NOMO-1 treated with dmso at 0.1 percent for 144 hours (cell line): ENCODE measurements at regions not wholly inside any gene's neighbourhood (a gene's known extent, or its start where the extent isn't known, plus 50 kb on each side); places are given as distances from the start of the nearest gene placed in this dataset.

ENCODE experiments used
- DNase-seq: peaks from one replicate; lab custom pipeline; 2025; ENCODE audit not compliant: unreplicated experiment; lab: John Stamatoyannopoulos, UW

- DNase-seq, result no peak
Observed at GRCh38 chr3:72191209-72191960, 406.4 kb upstream of the PROK2 start.

GRCh38 chr3:72190050-72190449, 405.1 kb upstream of the PROK2 start:
- DNase-seq, result no peak

DNA sequence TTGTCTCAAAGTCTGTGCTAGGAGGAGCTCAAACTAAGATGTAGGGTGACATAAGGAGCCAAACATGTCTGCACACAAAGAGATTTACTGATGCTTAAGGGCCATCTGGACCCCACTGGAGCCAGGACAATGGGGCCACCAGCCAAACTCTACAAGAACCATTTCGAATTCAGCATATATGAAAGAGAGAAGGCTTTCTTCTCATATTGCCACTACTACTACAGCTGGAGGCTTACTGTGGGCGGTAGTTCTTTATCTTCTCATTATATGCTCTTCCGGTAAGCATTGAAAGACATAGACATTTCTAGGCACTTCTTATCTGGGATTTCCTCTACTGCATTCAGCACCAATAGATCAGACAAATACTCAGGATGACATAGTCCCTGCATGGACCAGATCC, 404.4 kb upstream of the PROK2 start:
- no peak for DNase-seq

DNA sequence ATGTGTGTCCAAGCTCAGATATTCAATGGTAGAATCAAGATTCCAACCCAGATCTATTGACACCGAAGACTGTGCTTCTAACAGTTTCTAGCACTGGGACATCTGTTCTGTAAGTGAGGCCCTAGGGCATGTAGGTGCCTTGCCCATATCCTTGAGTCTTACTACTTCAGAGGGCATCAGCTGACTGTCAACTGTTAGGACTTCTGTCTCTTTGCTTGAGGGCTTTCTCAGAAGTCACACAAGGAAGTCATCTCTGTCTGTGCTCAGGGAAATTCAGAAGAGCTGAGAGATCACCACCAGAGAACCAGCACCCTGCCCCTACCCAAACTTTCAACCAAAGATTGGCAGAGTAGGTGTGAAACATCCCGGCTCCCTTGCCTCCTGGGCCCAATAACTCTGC, 403.6 kb upstream of the PROK2 start:
- no peak for DNase-seq

GRCh38 chr3:72187131-72187530, 402.2 kb upstream of the PROK2 start:
- DNase-seq, result no peak

- no peak for DNase-seq
Observed at GRCh38 chr3:72186400-72186855, 401.5 kb upstream of the PROK2 start.

DNA sequence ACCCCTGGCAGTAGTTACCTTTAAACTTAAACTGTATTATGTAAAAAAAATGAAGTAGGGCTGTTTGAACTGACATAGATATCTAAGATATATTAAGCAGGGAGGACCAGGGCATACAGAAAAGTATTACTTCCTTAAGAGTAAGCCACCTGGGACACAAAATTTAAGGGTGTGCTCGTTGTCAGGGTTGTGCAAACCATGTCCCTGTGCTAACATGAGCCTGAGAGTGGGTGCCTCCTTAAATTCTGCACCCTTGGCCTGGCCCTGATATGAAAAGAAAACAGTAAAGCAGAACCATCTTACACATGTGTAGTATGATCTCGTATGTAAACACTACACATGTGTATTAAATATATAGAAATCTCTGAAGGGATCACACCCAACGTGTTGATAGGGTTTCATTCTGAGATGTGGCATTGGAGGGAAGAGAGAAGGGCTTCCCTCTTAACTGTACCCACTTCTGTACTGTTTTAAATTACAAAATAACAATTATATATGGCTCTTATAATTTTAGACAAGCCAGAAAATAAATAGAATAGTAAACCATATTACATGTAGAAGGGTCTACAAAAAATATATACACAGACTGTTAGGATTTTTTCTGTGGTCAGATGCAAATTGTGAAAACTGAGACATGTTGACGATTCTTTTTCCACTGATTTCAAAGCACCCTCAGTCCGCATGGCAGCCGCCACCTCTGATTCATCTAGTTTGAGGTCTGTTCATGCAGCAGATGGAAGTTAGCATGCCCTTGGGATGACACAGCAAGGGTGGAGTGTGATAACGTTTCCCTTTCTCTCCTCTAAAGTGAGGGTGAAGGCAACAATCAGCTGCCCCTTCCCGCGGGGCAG, 400.8 kb upstream of the PROK2 start:
- no peak for DNase-seq

- DNase-seq, result no peak
Observed at GRCh38 chr3:72183489-72183888, 398.5 kb upstream of the PROK2 start.

GRCh38 chr3:72182206-72182605, 397.3 kb upstream of the PROK2 start:
- DNase-seq, result no peak

GRCh38 chr3:72181251-72181650, 396.3 kb upstream of the PROK2 start:
- no peak for DNase-seq

GRCh38 chr3:72180405-72180804, 395.5 kb upstream of the PROK2 start:
- DNase-seq, result no peak

- DNase-seq, result no peak
Observed at GRCh38 chr3:72179107-72179464, 394.1 kb upstream of the PROK2 start.

DNA sequence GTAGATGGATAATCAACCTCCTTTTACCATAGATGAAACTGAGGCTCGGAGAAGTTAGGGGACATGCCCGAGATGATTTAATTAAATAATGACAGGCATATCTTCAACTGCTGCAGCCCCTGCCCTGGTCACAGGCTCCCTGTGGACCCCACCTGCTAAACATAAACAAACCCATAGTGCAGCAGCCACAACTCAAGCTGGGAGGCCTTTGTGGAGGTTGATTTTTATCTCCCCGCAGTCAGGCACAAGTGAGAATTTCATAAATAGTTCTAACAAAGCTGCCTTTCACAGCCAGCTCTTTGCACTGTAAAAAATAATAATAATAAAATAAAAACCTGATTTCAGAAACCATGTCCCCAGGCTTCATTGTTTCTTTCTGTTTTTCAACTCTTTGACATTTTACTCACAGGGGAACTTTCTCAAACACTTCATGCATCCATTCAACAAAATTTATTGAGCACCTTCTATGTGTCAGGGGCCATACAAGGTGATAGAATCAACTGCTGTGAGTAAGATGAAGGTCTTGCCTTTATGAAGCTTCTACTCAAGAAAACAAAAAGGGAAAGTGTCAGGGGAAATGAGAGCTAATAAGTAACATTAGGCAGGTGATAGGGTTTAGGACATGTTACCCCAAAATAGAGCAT, 393.6 kb upstream of the PROK2 start:
- no peak for DNase-seq

DNA sequence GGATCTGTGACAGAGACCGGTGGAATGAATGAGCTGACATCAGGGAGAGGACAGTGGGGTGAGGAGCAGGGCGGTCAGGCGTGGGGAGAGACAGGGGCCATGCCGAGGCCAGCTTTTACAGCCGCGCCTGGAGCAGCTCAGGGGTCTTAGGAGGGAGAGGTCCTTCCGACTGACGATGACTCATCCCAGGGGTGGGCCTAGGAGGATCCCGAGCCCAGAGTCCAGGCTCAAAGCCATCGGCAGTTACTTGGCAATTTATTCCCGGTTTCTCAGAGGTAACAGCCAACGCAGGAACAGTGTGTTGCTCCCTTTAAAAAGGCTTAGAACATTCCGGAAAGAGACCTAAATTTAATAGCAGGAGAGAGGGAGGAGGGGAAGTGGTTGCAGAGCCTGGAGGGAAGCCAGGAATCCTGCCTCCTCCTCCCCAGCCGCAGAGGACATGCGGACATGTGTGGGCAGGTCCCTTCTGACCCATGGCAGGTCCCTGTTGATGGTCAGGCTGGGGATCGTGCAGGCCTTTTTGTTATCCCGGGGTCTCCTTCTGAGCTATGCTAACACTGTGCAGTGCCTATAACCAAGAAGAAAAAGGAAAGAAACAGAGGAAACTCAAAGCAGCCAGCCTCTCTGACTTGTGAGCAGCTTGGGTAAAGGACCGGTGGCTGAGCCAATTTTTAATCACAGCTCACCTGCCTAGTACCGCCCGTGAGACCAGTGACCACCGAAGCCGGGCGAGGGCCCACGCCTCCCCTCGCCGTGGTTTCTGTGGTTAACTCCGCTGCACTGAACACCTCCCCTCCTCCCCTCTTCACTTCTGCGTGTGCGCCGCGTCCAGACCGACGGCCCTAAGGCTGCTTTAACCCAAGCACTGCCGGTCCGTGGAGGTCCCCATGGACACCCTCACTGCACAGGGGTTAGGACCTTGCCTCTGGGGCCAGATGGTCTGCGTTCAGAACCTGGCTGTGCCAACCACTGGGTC, 392.4 kb upstream of the PROK2 start:
- DNase-seq, result no peak

DNA sequence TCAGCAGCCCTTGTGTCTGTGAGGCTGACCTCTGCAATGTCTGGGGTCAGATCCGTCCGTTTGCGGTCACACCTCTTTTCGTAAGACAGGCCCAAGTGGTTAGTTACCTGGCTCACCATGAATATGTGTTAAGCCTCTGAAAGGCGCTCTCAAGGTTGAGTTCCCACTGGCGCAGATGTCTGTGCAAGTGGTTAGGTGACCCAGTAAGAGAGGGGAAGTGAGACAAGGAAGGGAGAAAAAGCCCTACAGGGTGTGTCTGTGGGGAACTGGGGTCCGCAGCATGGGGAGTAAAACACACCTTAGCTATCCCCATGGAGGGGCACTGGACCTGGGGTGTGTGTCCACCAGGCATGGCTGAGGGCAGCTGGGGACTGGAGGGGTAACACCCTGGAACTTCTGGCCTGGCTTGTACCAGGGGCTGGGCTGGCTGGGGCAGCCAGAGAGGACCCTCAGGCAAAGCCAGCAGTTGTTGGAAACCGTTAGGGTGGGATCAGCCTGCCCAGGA, 391.6 kb upstream of the PROK2 start:
- DNase-seq, result peak; percentile 51

GRCh38 chr3:72175296-72175858, 390.4 kb upstream of the PROK2 start:
- no peak for DNase-seq

- no peak for DNase-seq
Observed at GRCh38 chr3:72174890-72175289, 389.9 kb upstream of the PROK2 start.

- DNase-seq, result no peak
Observed at GRCh38 chr3:72174040-72174439, 389.1 kb upstream of the PROK2 start.

GRCh38 chr3:72171946-72172345, 387.0 kb upstream of the PROK2 start:
- no peak for DNase-seq

GRCh38 chr3:72171463-72171881, 386.5 kb upstream of the PROK2 start:
- DNase-seq, result no peak
